COR-L47 (cell line): ENCODE measurements at regions not wholly inside any gene's neighbourhood (a gene's known extent, or its start where the extent isn't known, plus 50 kb on each side); places are given as distances from the start of the nearest gene placed in this dataset.
"Not testable (repeated sequence)": the region's sequence is repeated elsewhere in the genome, so short reads cannot be mapped to it uniquely, and the experiment has no call there.

Experiments
- DNase-seq: peaks from one replicate; lab custom pipeline; 2025; lab: John Stamatoyannopoulos, UW

DNA sequence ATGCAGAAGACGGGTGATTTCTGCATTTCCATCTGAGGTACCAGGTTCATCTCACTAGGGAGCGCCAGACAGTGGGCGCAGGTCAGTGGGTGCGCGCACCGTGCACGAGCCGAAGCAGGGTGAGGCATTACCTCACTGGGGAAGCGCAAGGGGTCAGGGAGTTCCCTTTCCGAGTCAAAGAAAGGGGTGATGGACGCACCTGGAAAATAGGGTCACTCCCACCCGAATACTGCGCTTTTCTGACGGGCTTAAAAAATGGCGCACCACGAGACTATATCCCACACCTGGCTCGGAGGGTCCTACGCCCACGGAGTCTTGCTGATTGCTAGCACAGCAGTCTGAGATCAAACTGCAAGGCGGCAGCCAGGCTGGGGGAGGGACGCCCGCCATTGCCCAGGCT, 1246.0 kb upstream of the PABPC4L start:
- DNase-seq = not testable (repeated sequence)

- no peak for DNase-seq
These were observed 1233.3 kb upstream of the PABPC4L start for GRCh38 chr4:135434936-135435335.

- no peak for DNase-seq
These were observed 1227.9 kb upstream of the PABPC4L start for GRCh38 chr4:135429528-135429927.

DNA sequence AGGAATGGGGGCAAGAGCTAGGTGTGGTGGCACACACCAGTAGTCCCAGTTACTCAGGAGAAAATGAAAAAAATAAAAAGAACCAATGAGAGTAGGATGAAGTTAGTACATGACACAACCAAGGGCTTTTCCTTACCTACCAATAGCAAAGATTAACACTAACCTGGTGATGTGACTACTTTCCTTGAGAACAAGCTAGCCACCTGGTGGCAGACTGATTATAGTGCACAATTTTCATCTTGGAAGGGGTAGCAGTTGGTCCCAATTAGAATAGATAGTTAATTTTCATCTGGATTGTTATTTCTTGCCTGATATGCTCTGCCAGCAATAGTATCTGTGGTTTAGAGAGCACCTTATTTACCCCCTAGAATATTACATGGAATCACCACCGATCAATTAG, 1216.8 kb upstream of the PABPC4L start:
- no peak for DNase-seq

DNA sequence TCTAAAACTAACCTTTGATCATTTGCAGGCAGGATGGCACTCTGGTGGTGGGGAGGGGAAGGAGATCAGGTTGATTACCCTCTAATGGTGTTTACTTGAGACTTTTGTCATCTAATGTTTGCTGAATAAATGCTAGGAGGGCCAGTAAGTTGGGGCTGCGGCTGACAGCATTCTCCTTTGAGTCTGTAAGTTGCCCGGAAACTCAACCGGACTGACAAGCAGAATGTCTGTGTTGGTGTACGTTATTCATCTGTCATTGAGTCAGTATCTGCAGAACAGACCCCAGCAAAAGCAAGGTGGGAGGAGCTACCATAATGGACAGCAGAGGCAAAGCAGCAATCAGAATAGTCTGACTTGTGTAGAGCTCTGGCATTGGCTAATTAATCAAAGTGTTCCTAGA, 1210.6 kb upstream of the PABPC4L start:
- no peak for DNase-seq

DNA sequence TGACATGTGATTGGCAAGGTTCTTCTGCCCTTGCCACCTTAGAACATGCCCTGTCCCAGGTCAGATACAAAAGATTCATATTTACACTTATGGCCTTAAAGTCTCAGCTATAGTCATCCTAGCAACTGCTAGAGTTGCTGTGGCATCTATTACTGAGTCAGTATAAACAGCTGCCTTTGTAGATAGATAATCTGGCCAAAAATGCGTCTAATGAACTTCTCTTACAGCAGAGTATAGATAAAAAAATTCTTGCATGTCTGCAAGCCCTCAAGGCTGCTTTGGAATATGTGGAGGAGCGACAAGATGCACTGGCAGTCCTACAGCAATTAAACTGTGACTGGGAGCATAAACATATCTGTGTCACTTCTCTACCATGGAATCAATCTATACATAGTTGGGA, 1209.7 kb upstream of the PABPC4L start:
- DNase-seq = no peak

- DNase-seq = not testable (repeated sequence)
These were observed 1207.7 kb upstream of the PABPC4L start for GRCh38 chr4:135409261-135409660.

- peak; percentile 6 for DNase-seq
These were observed 1206.5 kb upstream of the PABPC4L start for GRCh38 chr4:135408109-135408508.

DNA sequence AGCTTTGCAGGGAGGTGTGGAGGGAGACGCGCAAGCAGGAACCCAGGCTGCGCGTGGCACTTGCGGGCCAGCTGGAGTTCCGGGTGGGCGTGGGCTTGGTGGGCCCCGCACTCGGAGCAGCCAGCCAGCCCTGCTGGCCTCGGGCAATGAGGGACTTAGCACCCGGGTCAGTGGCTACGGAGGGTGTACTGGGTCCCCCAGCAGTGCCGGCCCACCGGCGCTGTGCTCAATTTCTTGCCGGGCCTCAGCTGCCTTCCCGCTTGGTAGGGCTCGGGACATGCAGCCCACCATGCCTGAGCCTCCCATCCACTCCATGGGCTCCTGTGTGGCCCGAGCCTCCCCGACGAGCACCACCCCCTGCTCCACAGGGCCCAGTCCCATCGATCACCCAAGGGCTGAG, 1205.0 kb upstream of the PABPC4L start:
- DNase-seq = not testable (repeated sequence)

DNA sequence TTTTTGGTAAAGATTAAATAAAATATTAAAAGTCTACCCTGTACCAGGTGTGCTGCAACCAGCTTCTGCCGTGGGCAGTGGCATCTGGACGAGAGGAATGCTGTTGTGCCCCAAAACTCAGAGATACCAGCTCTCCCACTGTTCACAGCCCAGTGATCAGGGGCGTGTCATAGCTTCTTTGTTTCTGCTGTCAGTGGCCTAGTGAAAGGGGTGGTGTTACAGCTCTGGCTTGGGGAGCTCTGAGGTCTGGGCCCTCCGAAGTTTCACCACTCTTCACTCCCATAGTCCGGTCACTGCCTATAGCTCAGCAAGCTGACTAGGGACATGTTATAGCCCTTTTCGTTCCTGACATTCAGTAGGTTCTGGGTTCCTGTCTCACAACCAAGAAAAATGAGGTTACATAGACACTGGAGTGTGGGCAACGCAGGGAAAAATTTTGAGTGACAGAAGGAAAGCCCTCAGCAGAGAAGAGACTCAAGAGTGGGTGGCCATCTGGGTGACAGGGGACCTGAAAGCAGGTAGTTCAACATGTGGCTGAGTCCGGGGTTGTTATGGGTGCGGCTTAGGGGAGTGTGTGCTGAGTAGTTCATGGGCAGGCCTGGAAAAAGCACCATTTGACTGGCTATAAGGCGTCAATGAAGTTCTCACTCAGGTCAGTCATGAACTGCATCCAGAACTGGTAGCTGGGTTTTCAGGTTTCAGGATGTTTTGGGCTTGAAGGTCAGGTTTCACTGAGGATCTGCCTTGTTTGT, 1184.4 kb upstream of the PABPC4L start:
- no peak for DNase-seq

GRCh38 chr4:135383356-135384288, 1182.0 kb upstream of the PABPC4L start:
- no peak for DNase-seq

- no peak for DNase-seq
These were observed 1180.8 kb upstream of the PABPC4L start for GRCh38 chr4:135382280-135382959.

- no peak for DNase-seq
These were observed 1170.5 kb upstream of the PABPC4L start for GRCh38 chr4:135372131-135372530.

DNA sequence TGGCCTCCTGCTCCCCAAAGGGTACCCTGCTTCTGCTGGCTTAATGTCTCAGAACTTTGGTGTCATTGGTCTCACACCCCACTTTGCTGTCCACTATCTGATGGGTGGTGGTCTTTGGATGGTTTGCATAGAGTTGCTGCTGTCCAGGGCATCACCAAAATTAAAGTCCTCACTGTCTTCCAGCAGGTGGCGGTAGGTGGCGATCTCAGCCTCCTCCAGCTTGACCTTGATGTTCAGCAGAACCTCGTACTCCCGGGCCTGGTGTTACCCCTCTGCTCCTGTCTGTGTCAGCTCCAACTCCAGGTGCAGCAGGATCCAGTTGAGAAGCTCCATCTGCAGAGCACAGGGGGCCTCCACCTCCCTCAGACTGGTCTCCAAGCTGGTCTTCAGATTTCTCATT, 1169.5 kb upstream of the PABPC4L start:
- DNase-seq = no peak

DNA sequence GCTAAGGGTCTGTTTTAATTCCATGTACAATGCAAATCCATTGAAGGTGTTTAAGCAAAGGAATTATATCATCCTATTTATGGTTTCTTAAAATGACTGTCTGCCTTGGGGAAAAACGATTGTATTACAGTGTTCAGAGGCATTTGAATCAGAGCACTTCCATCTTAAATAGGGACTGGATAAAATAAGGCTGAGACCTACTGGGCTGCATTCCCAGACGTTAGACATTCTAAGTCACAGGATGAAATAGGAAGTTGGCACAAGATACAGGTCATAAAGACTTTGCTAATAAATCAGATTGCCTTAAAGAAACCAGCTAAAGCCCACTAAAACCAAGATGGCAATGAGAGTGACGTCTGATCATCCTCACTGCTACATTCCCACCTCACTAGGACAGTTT, 1167.2 kb upstream of the PABPC4L start:
- no peak for DNase-seq

- DNase-seq = no peak
These were observed 1163.5 kb upstream of the PABPC4L start for GRCh38 chr4:135365065-135365464.

DNA sequence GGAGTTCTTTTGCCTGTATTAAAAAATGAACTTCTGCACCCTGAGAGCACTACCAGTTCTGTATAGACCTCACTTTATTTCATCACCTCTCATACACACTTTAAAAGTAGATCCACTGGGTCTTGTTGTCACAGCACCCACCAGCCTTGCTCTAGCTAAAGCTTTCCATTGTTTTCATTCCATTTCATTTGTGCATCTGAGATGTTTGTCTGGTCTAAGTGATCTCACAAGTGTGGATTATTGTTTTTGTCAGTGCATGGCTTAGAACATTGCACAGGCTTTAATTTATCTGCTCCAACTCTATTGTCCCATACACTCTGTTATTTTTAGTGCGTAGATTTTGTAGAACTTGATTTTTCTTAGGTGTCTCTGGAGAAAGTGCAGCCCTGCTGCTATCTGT, 1157.5 kb upstream of the PABPC4L start:
- DNase-seq = no peak

- DNase-seq = no peak
These were observed 1155.5 kb upstream of the PABPC4L start for GRCh38 chr4:135357091-135357490.

DNA sequence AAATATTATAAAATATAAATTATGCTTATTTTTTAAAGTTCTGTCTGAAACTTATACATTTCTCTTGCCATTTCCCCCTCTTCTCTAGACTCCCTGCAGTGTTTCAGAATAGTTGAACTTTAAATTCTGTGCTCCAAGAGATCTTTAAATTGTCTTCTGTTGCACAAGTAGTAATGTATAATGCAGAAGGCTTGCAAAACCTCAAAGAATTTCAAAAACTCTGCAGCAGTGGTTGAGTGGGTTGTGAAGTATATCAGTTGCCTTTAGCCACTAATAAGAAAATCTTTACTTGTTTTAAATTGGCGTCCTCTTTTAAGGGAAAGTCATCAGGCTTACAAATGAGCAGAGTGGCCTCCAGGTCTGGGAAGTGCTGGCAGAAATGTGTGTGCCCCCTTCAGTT, 1153.3 kb upstream of the PABPC4L start:
- DNase-seq = no peak

DNA sequence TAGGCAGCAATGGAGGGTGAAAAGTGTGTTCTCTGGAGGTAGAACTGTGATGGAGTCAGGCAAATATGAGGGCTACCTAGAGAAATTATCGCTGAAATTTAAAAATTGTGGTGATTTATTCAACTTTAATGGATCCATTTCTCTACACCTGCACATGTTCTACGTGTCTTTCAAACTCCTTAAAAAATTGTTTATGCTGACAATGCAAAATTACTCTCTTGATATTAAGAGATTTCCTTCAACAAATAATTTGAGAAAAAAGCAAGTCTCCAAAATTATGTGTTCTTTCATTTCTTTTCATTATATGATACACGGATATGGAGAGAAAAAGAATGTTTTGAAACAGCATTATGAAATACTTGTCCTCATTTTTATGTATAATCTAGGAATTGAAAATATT, 1151.4 kb upstream of the PABPC4L start:
- no peak for DNase-seq

GRCh38 chr4:135344492-135344891, 1142.9 kb upstream of the PABPC4L start:
- no peak for DNase-seq

GRCh38 chr4:135338181-135338580, 1136.6 kb upstream of the PABPC4L start:
- DNase-seq = peak; percentile 2

DNA sequence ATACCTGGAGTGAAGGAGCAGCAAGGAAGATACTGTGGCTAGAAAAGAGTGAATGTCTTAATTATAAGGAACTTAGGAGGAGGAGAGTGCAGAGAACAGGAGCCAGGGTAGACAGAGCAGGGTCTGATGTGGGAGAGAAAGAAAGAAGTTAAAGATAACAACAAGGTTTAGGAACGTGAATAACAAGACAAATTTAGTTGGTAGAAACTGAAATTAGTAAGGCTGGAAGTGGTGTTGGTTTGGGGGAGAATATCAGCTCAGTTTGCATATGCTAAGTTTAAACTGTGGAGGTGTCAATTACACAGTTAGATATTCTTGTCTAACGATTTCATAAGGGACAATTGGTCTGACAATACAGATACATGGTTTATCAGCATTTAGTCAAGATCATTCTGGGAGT, 1123.7 kb upstream of the PABPC4L start:
- DNase-seq = no peak
